ENCODE measurements at regions not wholly inside any gene's neighbourhood (a gene's known extent, or its start where the extent isn't known, plus 50 kb on each side); places are given as distances from the start of the nearest gene placed in this dataset.
"Not testable (repeated sequence)": the region's sequence is repeated elsewhere in the genome, so short reads cannot be mapped to it uniquely, and the experiment has no call there.

GRCh38 chr17:15828727-15829314 is 96.7 kb downstream of the TBC1D26 start:
- in situ Hi-C loops (cut with HindIII; ENCODE audit: low pct_unique_long_range_greater_than_20kb, low sequenced_read_pairs); H3K36me3 ChIP-seq (ENCODE audit: control insufficient read depth, insufficient read depth, low read length); H3K9me3 ChIP-seq (ENCODE audit: control insufficient read depth, insufficient read depth, low read depth, low read length); H3K4me1 ChIP-seq (ENCODE audit: control insufficient read depth, insufficient read depth, low read length); H3K27ac ChIP-seq (ENCODE audit: low read length); BruUV-seq (replicated peaks); H3K27me3 ChIP-seq (ENCODE audit: control insufficient read depth, insufficient read depth, low read length); CTCF ChIA-PET; H3K4me3 ChIP-seq (ENCODE audit: low read depth in 2 of 2, low read length in 2 of 2): not testable (repeated sequence)
- intact Hi-C loops (cut with micrococcal nuclease; ENCODE audit: unreplicated experiment), result loop anchor here (5.0 to 10.0 kb wide), 2 partner anchors 116 to 168 kb away; partner anchors contain the start of genes ADORA2B, TTC19 and ZSWIM7
- POLR2A ChIA-PET, result interaction anchor here (0.5 kb wide), 1 partner anchor 171 kb away, joined by 5 read pairs; the partner anchor contains the start of genes TTC19 and ZSWIM7
- DNase-seq (ENCODE audit: low read depth, low spot score) (peak; percentile 67), ATAC-seq (peak; percentile 99)
- peak; percentile 90 for TF ChIP-seq CTCF (IDR thresholded peaks at IDR 0.05)

- CTCF ChIA-PET; H3K4me1 ChIP-seq (ENCODE audit: control insufficient read depth, insufficient read depth, low read length); BruUV-seq (replicated peaks); H3K27ac ChIP-seq (ENCODE audit: low read length); POLR2A ChIA-PET; H3K27me3 ChIP-seq (ENCODE audit: control insufficient read depth, insufficient read depth, low read length); H3K9me3 ChIP-seq (ENCODE audit: control insufficient read depth, insufficient read depth, low read depth, low read length); ATAC-seq; in situ Hi-C loops (cut with HindIII; ENCODE audit: low pct_unique_long_range_greater_than_20kb, low sequenced_read_pairs); DNase-seq (ENCODE audit: low read depth, low spot score); H3K36me3 ChIP-seq (ENCODE audit: control insufficient read depth, insufficient read depth, low read length); H3K4me3 ChIP-seq (ENCODE audit: low read depth in 2 of 2, low read length in 2 of 2); intact Hi-C loops (cut with micrococcal nuclease; ENCODE audit: unreplicated experiment): not testable (repeated sequence)
These were observed 98.1 kb downstream of the TBC1D26 start for GRCh38 chr17:15830221-15830620.

GRCh38 chr17:15831182-15831581 is 99.1 kb downstream of the TBC1D26 start:
- ATAC-seq; H3K9me3 ChIP-seq (ENCODE audit: control insufficient read depth, insufficient read depth, low read depth, low read length); H3K27me3 ChIP-seq (ENCODE audit: control insufficient read depth, insufficient read depth, low read length); H3K4me1 ChIP-seq (ENCODE audit: control insufficient read depth, insufficient read depth, low read length); H3K36me3 ChIP-seq (ENCODE audit: control insufficient read depth, insufficient read depth, low read length); in situ Hi-C loops (cut with HindIII; ENCODE audit: low pct_unique_long_range_greater_than_20kb, low sequenced_read_pairs); DNase-seq (ENCODE audit: low read depth, low spot score); H3K4me3 ChIP-seq (ENCODE audit: low read depth in 2 of 2, low read length in 2 of 2); POLR2A ChIA-PET; intact Hi-C loops (cut with micrococcal nuclease; ENCODE audit: unreplicated experiment); H3K27ac ChIP-seq (ENCODE audit: low read length); BruUV-seq (replicated peaks): not testable (repeated sequence)
- CTCF ChIA-PET, result interaction anchor here (0.6 kb wide), 1 partner anchor 261 kb away, joined by 3 read pairs; no protein-coding TSS in a partner anchor

- BruUV-seq (replicated peaks); H3K4me1 ChIP-seq (ENCODE audit: control insufficient read depth, insufficient read depth, low read length); H3K27me3 ChIP-seq (ENCODE audit: control insufficient read depth, insufficient read depth, low read length); POLR2A ChIA-PET; ATAC-seq; H3K4me3 ChIP-seq (ENCODE audit: low read depth in 2 of 2, low read length in 2 of 2); CTCF ChIA-PET; in situ Hi-C loops (cut with HindIII; ENCODE audit: low pct_unique_long_range_greater_than_20kb, low sequenced_read_pairs); H3K9me3 ChIP-seq (ENCODE audit: control insufficient read depth, insufficient read depth, low read depth, low read length); intact Hi-C loops (cut with micrococcal nuclease; ENCODE audit: unreplicated experiment); H3K36me3 ChIP-seq (ENCODE audit: control insufficient read depth, insufficient read depth, low read length); DNase-seq (ENCODE audit: low read depth, low spot score); H3K27ac ChIP-seq (ENCODE audit: low read length): not testable (repeated sequence)
These were observed 100.9 kb downstream of the TBC1D26 start for GRCh38 chr17:15832921-15833480.

GRCh38 chr17:15833890-15834289 is 101.8 kb downstream of the TBC1D26 start:
- H3K27ac ChIP-seq (ENCODE audit: low read length); CTCF ChIA-PET; intact Hi-C loops (cut with micrococcal nuclease; ENCODE audit: unreplicated experiment); in situ Hi-C loops (cut with HindIII; ENCODE audit: low pct_unique_long_range_greater_than_20kb, low sequenced_read_pairs); H3K9me3 ChIP-seq (ENCODE audit: control insufficient read depth, insufficient read depth, low read depth, low read length); H3K4me1 ChIP-seq (ENCODE audit: control insufficient read depth, insufficient read depth, low read length); POLR2A ChIA-PET; H3K4me3 ChIP-seq (ENCODE audit: low read depth in 2 of 2, low read length in 2 of 2); DNase-seq (ENCODE audit: low read depth, low spot score); BruUV-seq (replicated peaks); H3K36me3 ChIP-seq (ENCODE audit: control insufficient read depth, insufficient read depth, low read length); H3K27me3 ChIP-seq (ENCODE audit: control insufficient read depth, insufficient read depth, low read length); ATAC-seq: not testable (repeated sequence)

GRCh38 chr17:15835481-15835880 is 103.4 kb downstream of the TBC1D26 start:
- H3K4me3 ChIP-seq (ENCODE audit: low read depth in 2 of 2, low read length in 2 of 2); H3K9me3 ChIP-seq (ENCODE audit: control insufficient read depth, insufficient read depth, low read depth, low read length); intact Hi-C loops (cut with micrococcal nuclease; ENCODE audit: unreplicated experiment); BruUV-seq (replicated peaks); in situ Hi-C loops (cut with HindIII; ENCODE audit: low pct_unique_long_range_greater_than_20kb, low sequenced_read_pairs); H3K27me3 ChIP-seq (ENCODE audit: control insufficient read depth, insufficient read depth, low read length); H3K4me1 ChIP-seq (ENCODE audit: control insufficient read depth, insufficient read depth, low read length); DNase-seq (ENCODE audit: low read depth, low spot score); H3K27ac ChIP-seq (ENCODE audit: low read length); H3K36me3 ChIP-seq (ENCODE audit: control insufficient read depth, insufficient read depth, low read length); POLR2A ChIA-PET; CTCF ChIA-PET; ATAC-seq: not testable (repeated sequence)
